ENCODE measurements at regions not wholly inside any gene's neighbourhood (a gene's known extent, or its start where the extent isn't known, plus 50 kb on each side); places are given as distances from the start of the nearest gene placed in this dataset.

DNA sequence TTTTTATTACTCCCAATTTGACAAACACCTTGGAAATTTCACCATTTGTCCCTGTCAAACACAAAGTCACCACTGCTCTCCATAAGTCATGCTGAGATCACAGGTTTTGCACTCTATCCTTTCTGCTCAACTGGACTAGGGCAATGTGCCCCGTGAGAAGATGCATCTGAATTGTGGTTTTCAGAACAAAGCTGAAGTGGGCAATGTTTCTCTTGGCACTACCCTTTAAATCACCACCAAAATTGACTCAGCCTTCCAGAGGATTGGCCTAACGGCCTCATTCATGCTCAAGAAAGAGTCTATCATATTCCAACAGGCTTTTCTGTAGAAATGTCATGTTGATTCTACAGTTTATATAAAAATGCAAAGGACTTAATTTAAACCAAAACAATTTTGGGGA, 81.0 kb upstream of the TRIO start:
- CTCF ChIA-PET = interaction anchor here (1.1 kb wide), 1 partner anchor 8 kb away, joined by 3 read pairs; no protein-coding TSS in a partner anchor
- Histone ChIP-seq H3K36me3 (ENCODE audit: control insufficient read depth in 2 of 2, insufficient read depth in 2 of 2, low read length in 1 of 2) (no peaks in the 10 kb centered on the region), H3K27me3 (replicated peaks in 1 of 2; ENCODE audit: control insufficient read depth in 2 of 2, insufficient read depth in 2 of 2, low read length in 1 of 2) (no peaks in the 10 kb centered on the region), H2AFZ (ENCODE audit: control insufficient read depth, low read depth, low read length) (no peak overlapping the region), H3K4me1 (ENCODE audit: control insufficient read depth, insufficient read depth, low read length) (no peaks in the 10 kb centered on the region), H3K79me2 (ENCODE audit: control insufficient read depth, insufficient read depth, low read length) (no peaks in the 10 kb centered on the region), H3K27ac (ENCODE audit: control insufficient read depth, insufficient read depth) (no peak overlapping the region), H3K4me2 (ENCODE audit: control insufficient read depth, insufficient read depth) (no peak overlapping the region), H3K4me3 (no peak overlapping the region), H4K20me1 (ENCODE audit: control insufficient read depth, insufficient read depth) (no peaks in the 10 kb centered on the region), H3K9ac (ENCODE audit: control insufficient read depth, insufficient read depth, low read length) (no peak overlapping the region), H3K9me3 (replicated peaks; ENCODE audit: control insufficient read depth, insufficient read depth, low read length) (no peaks in the 10 kb centered on the region; the same call in 2 of the 3 replicates)
- FAIRE-seq (no peak), ATAC-seq (no peak), DNase-seq (ENCODE audit: low read depth, low spot score) (no peak)
- RAD21 ChIA-PET (ENCODE audit: unreplicated experiment) = no interaction called here
- no TSS peak for BruUV-seq (replicated peaks)
- in situ Hi-C loops (cut with MboI) = no loop called here
- TF ChIP-seq CEBPB (IDR thresholded peaks at IDR 0.05; ENCODE audit: borderline replicate concordance in 1 of 2, low read depth in 2 of 2, low read length in 2 of 2) (no peak), SIN3A (IDR thresholded peaks at IDR 0.05; ENCODE audit: low read depth, low read length) (no peak), CBX5 (IDR thresholded peaks at IDR 0.05; ENCODE audit: low read depth) (no peak), POLR2A (IDR thresholded peaks at IDR 0.05; ENCODE audit: low read depth, low read length) (no peak), CTCF (IDR thresholded peaks at IDR 0.05 in 2 of 3, conservative IDR thresholded peaks at IDR 0.05 in 1 of 3; ENCODE audit: control insufficient read depth in 2 of 3, extremely low read depth in 1 of 3, insufficient read depth in 1 of 3, low read depth in 3 of 3, low read length in 3 of 3) (no peak)
- TF ChIP-seq, protein P1, sequence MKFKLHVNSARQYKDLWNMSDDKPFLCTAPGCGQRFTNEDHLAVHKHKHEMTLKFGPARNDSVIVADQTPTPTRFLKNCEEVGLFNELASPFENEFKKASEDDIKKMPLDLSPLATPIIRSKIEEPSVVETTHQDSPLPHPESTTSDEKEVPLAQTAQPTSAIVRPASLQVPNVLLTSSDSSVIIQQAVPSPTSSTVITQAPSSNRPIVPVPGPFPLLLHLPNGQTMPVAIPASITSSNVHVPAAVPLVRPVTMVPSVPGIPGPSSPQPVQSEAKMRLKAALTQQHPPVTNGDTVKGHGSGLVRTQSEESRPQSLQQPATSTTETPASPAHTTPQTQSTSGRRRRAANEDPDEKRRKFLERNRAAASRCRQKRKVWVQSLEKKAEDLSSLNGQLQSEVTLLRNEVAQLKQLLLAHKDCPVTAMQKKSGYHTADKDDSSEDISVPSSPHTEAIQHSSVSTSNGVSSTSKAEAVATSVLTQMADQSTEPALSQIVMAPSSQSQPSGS (IDR thresholded peaks at IDR 0.05; ENCODE audit: low read length) = no peak
- TF ChIP-seq, protein P2, sequence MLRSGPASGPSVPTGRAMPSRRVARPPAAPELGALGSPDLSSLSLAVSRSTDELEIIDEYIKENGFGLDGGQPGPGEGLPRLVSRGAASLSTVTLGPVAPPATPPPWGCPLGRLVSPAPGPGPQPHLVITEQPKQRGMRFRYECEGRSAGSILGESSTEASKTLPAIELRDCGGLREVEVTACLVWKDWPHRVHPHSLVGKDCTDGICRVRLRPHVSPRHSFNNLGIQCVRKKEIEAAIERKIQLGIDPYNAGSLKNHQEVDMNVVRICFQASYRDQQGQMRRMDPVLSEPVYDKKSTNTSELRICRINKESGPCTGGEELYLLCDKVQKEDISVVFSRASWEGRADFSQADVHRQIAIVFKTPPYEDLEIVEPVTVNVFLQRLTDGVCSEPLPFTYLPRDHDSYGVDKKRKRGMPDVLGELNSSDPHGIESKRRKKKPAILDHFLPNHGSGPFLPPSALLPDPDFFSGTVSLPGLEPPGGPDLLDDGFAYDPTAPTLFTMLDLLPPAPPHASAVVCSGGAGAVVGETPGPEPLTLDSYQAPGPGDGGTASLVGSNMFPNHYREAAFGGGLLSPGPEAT (IDR thresholded peaks at IDR 0.05; ENCODE audit: low read depth) = no peak
- POLR2A ChIA-PET = no interaction called here
- intact Hi-C loops (cut with micrococcal nuclease; ENCODE audit: unreplicated experiment) = no loop called here
- 14% methylated on average over 2 of the region's 2 CpGs for WGBS (ENCODE audit: insufficient coverage, insufficient replicate concordance, low lambda C conversion rate, missing lambda C conversion rate)
- SMC1A ChIA-PET (ENCODE audit: uncharacterized antibody, unreplicated experiment) = no interaction called here
